ENCODE measurements at regions not wholly inside any gene's neighbourhood (a gene's known extent, or its start where the extent isn't known, plus 50 kb on each side); places are given as distances from the start of the nearest gene placed in this dataset.

GRCh38 chr6:111997853-111998208 lies 56.1 kb upstream of the CCN6 start:
- in situ Hi-C loops (cut with MboI): no loop called here
- Histone ChIP-seq H3K27ac (no peak overlapping the region), H3K79me2 (ENCODE audit: insufficient read depth) (no peaks in the 10 kb centered on the region), H3K36me3 (ENCODE audit: low read depth) (no peaks in the 10 kb centered on the region), H3K9me2 (ENCODE audit: insufficient read depth) (no peaks in the 10 kb centered on the region), H3K4me2 (ENCODE audit: unreplicated experiment) (peak overlapping the region; percentile 76), H2AFZ (peak overlapping the region; percentile 87), H3K4me3 (peak overlapping the region; percentile 57), H3K4me1 (ENCODE audit: insufficient read depth) (peaks cover 20% of the 10 kb centered on the region), H3F3A (ENCODE audit: insufficient read depth) (no peaks in the 10 kb centered on the region), H3K9me3 (ENCODE audit: low read depth) (no peaks in the 10 kb centered on the region), H4K20me1 (ENCODE audit: insufficient read depth) (no peaks in the 10 kb centered on the region), H3K9ac (peak overlapping the region; percentile 66; the same call in 1 of the 2 replicates), H3K27me3 (replicated peaks; ENCODE audit: insufficient read depth) (no peaks in the 10 kb centered on the region)
- 28 to 35% methylated on average over 6 of the region's 6 CpGs for WGBS, 2 experiments (ENCODE audit: low coverage in 1 of 2, low lambda C conversion rate in 2 of 2, missing lambda C conversion rate in 2 of 2)
- TF ChIP-seq EZH2 (IDR thresholded peaks at IDR 0.05; ENCODE audit: insufficient read depth, poor library complexity, severe bottlenecking) (no peak), EZH2phosphoT487 (IDR thresholded peaks at IDR 0.05; ENCODE audit: insufficient read depth, low read depth) (no peak)
- peak; percentile 34 for DNase-seq

- Histone ChIP-seq H3K27ac (no peak overlapping the region), H2AFZ (no peak overlapping the region), H3K4me3 (no peak overlapping the region), H3K79me2 (ENCODE audit: insufficient read depth) (no peaks in the 10 kb centered on the region), H3K9ac (no peak overlapping the region), H3F3A (ENCODE audit: insufficient read depth) (no peaks in the 10 kb centered on the region), H3K4me1 (ENCODE audit: insufficient read depth) (no peaks in the 10 kb centered on the region; the same call in 1 of the 2 replicates), H4K20me1 (ENCODE audit: insufficient read depth) (no peaks in the 10 kb centered on the region), H3K4me2 (ENCODE audit: unreplicated experiment) (no peak overlapping the region), H3K27me3 (replicated peaks; ENCODE audit: insufficient read depth) (no peaks in the 10 kb centered on the region), H3K9me2 (ENCODE audit: insufficient read depth) (no peaks in the 10 kb centered on the region), H3K36me3 (ENCODE audit: low read depth) (no peaks in the 10 kb centered on the region), H3K9me3 (ENCODE audit: low read depth) (no peaks in the 10 kb centered on the region)
- in situ Hi-C loops (cut with MboI): no loop called here
- 89 to 100% methylated on average over 1 of the region's 1 CpG for WGBS, 2 experiments (ENCODE audit: low coverage in 1 of 2, low lambda C conversion rate in 2 of 2, missing lambda C conversion rate in 2 of 2)
- DNase-seq: no peak
- TF ChIP-seq EZH2phosphoT487 (IDR thresholded peaks at IDR 0.05; ENCODE audit: insufficient read depth, low read depth): no peak
- no peak for TF ChIP-seq EZH2 (IDR thresholded peaks at IDR 0.05; ENCODE audit: insufficient read depth, poor library complexity, severe bottlenecking)
Observed at GRCh38 chr6:112002307-112002706, 51.6 kb upstream of the CCN6 start.

All from GM23248 (cell line).